NCI-H2227 (cell line): ENCODE measurements at regions not wholly inside any gene's neighbourhood (a gene's known extent, or its start where the extent isn't known, plus 50 kb on each side); places are given as distances from the start of the nearest gene placed in this dataset.
"Not testable (repeated sequence)": the region's sequence is repeated elsewhere in the genome, so short reads cannot be mapped to it uniquely, and the experiment has no call there.

Experiments
- DNase-seq: peaks from one replicate; lab custom pipeline; 2025; ENCODE audit not compliant: unreplicated experiment; lab: John Stamatoyannopoulos, UW

GRCh38 chr5:14995229-14995628 lies 123.7 kb upstream of the ANKH start:
- no peak for DNase-seq

GRCh38 chr5:14993459-14994133 lies 122.0 kb upstream of the ANKH start:
- not testable (repeated sequence) for DNase-seq

GRCh38 chr5:14992751-14993458 lies 121.3 kb upstream of the ANKH start:
- DNase-seq: not testable (repeated sequence)

GRCh38 chr5:14988223-14988622 lies 116.6 kb upstream of the ANKH start:
- DNase-seq: no peak

GRCh38 chr5:14986413-14986812 lies 114.8 kb upstream of the ANKH start:
- no peak for DNase-seq

GRCh38 chr5:14983666-14984441 lies 112.3 kb upstream of the ANKH start:
- DNase-seq: no peak

- DNase-seq: no peak
Observed at GRCh38 chr5:14980698-14981097, 109.1 kb upstream of the ANKH start.

- no peak for DNase-seq
Observed at GRCh38 chr5:14977058-14977685, 105.6 kb upstream of the ANKH start.

GRCh38 chr5:14976486-14976885 lies 104.9 kb upstream of the ANKH start:
- no peak for DNase-seq

- DNase-seq: no peak
Observed at GRCh38 chr5:14971873-14972272, 100.3 kb upstream of the ANKH start.

GRCh38 chr5:14968796-14969195 lies 97.2 kb upstream of the ANKH start:
- no peak for DNase-seq

- DNase-seq: no peak
Observed at GRCh38 chr5:14967166-14967565, 95.6 kb upstream of the ANKH start.

GRCh38 chr5:14965815-14966214 lies 94.2 kb upstream of the ANKH start:
- no peak for DNase-seq

- no peak for DNase-seq
Observed at GRCh38 chr5:14962604-14963003, 91.0 kb upstream of the ANKH start.

GRCh38 chr5:14960120-14960462 lies 88.5 kb upstream of the ANKH start:
- DNase-seq: no peak

- no peak for DNase-seq
Observed at GRCh38 chr5:14959399-14960119, 88.0 kb upstream of the ANKH start.

- DNase-seq: no peak
Observed at GRCh38 chr5:14958188-14958587, 86.6 kb upstream of the ANKH start.

- DNase-seq: no peak
Observed at GRCh38 chr5:14956423-14957046, 85.0 kb upstream of the ANKH start.

GRCh38 chr5:14954616-14955343 lies 83.2 kb upstream of the ANKH start:
- no peak for DNase-seq

GRCh38 chr5:14954216-14954615 lies 82.6 kb upstream of the ANKH start:
- no peak for DNase-seq
